Breast epithelium (tissue), 3 donors: ENCODE measurements at regions not wholly inside any gene's neighbourhood (a gene's known extent, or its start where the extent isn't known, plus 50 kb on each side); places are given as distances from the start of the nearest gene placed in this dataset.

Source experiments
- POLR2A ChIP-seq: fragments of 450-650 bp; IDR thresholded peaks from one replicate; pipeline ENCODE4 v1.6.1; 2016; ENCODE audit warnings: antibody characterized with exemption, mild to moderate bottlenecking, moderate library complexity
- TF ChIP-seq, protein P1 (sequence below), 3 donors: fragments of 450-650 bp; IDR thresholded peaks; one replicate each; pipeline ENCODE4 v1.5.1; 2016 to 2017; ENCODE audit warnings: antibody characterized with exemption in 3 of 3, mild to moderate bottlenecking in 3 of 3, moderate library complexity in 3 of 3

GRCh38 chr2:128779301-128780095 lies 460.8 kb upstream of the HS6ST1 start:
- TF ChIP-seq, protein P1, sequence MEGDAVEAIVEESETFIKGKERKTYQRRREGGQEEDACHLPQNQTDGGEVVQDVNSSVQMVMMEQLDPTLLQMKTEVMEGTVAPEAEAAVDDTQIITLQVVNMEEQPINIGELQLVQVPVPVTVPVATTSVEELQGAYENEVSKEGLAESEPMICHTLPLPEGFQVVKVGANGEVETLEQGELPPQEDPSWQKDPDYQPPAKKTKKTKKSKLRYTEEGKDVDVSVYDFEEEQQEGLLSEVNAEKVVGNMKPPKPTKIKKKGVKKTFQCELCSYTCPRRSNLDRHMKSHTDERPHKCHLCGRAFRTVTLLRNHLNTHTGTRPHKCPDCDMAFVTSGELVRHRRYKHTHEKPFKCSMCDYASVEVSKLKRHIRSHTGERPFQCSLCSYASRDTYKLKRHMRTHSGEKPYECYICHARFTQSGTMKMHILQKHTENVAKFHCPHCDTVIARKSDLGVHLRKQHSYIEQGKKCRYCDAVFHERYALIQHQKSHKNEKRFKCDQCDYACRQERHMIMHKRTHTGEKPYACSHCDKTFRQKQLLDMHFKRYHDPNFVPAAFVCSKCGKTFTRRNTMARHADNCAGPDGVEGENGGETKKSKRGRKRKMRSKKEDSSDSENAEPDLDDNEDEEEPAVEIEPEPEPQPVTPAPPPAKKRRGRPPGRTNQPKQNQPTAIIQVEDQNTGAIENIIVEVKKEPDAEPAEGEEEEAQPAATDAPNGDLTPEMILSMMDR (IDR thresholded peaks at IDR 0.05), result no peak
- no peak for TF ChIP-seq POLR2A
